ENCODE measurements at regions not wholly inside any gene's neighbourhood (a gene's known extent, or its start where the extent isn't known, plus 50 kb on each side); places are given as distances from the start of the nearest gene placed in this dataset.

- in situ Hi-C loops (cut with MboI; ENCODE audit: low pct_unique_long_range_greater_than_20kb, low sequenced_read_pairs, unreplicated experiment), result no loop called here
- DNase-seq (ENCODE audit: low spot score), result no peak
- TF ChIP-seq CTCF (IDR thresholded peaks at IDR 0.05; ENCODE audit: extremely low read depth, insufficient read depth, missing control alignments), result no peak
These were observed 429.9 kb downstream of the DAD1 start for GRCh38 chr14:22159099-22159498.

- in situ Hi-C loops (cut with MboI; ENCODE audit: low pct_unique_long_range_greater_than_20kb, low sequenced_read_pairs, unreplicated experiment), result no loop called here
- TF ChIP-seq CTCF (IDR thresholded peaks at IDR 0.05; ENCODE audit: extremely low read depth, insufficient read depth, missing control alignments), result no peak
- no peak for DNase-seq (ENCODE audit: low spot score)
These were observed 430.5 kb downstream of the DAD1 start for GRCh38 chr14:22158560-22158959.

GRCh38 chr14:22155571-22155970 lies 433.5 kb downstream of the DAD1 start:
- no peak for TF ChIP-seq CTCF (IDR thresholded peaks at IDR 0.05; ENCODE audit: extremely low read depth, insufficient read depth, missing control alignments)
- no peak for DNase-seq (ENCODE audit: low spot score)
- in situ Hi-C loops (cut with MboI; ENCODE audit: low pct_unique_long_range_greater_than_20kb, low sequenced_read_pairs, unreplicated experiment), result no loop called here

GRCh38 chr14:22152903-22153302 lies 436.1 kb downstream of the DAD1 start:
- DNase-seq (ENCODE audit: low spot score), result no peak
- TF ChIP-seq CTCF (IDR thresholded peaks at IDR 0.05; ENCODE audit: extremely low read depth, insufficient read depth, missing control alignments), result no peak
- in situ Hi-C loops (cut with MboI; ENCODE audit: low pct_unique_long_range_greater_than_20kb, low sequenced_read_pairs, unreplicated experiment), result no loop called here

GRCh38 chr14:22152161-22152870 lies 436.7 kb downstream of the DAD1 start:
- in situ Hi-C loops (cut with MboI; ENCODE audit: low pct_unique_long_range_greater_than_20kb, low sequenced_read_pairs, unreplicated experiment), result no loop called here
- TF ChIP-seq CTCF (IDR thresholded peaks at IDR 0.05; ENCODE audit: extremely low read depth, insufficient read depth, missing control alignments), result no peak
- DNase-seq (ENCODE audit: low spot score), result no peak

GRCh38 chr14:22151121-22151520 lies 437.9 kb downstream of the DAD1 start:
- in situ Hi-C loops (cut with MboI; ENCODE audit: low pct_unique_long_range_greater_than_20kb, low sequenced_read_pairs, unreplicated experiment), result no loop called here
- TF ChIP-seq CTCF (IDR thresholded peaks at IDR 0.05; ENCODE audit: extremely low read depth, insufficient read depth, missing control alignments), result no peak
- DNase-seq (ENCODE audit: low spot score), result no peak

Measured in GM13977 (cell line).